Stimulated activated CD4-positive, alpha-beta T cell treated with anti-CD3 and anti-CD28 coated beads, Interleukin-1b, Interleukin-23, amount 100 ng/mL, for 48 hours (primary cell): ENCODE measurements at regions not wholly inside any gene's neighbourhood (a gene's known extent, or its start where the extent isn't known, plus 50 kb on each side); places are given as distances from the start of the nearest gene placed in this dataset.
"Not testable (repeated sequence)": the region's sequence is repeated elsewhere in the genome, so short reads cannot be mapped to it uniquely, and the experiment has no call there.

Experiments used
- DNase-seq: peaks from one replicate; pipeline ENCODE4 v3.0.0-alpha.2; 2020

DNA sequence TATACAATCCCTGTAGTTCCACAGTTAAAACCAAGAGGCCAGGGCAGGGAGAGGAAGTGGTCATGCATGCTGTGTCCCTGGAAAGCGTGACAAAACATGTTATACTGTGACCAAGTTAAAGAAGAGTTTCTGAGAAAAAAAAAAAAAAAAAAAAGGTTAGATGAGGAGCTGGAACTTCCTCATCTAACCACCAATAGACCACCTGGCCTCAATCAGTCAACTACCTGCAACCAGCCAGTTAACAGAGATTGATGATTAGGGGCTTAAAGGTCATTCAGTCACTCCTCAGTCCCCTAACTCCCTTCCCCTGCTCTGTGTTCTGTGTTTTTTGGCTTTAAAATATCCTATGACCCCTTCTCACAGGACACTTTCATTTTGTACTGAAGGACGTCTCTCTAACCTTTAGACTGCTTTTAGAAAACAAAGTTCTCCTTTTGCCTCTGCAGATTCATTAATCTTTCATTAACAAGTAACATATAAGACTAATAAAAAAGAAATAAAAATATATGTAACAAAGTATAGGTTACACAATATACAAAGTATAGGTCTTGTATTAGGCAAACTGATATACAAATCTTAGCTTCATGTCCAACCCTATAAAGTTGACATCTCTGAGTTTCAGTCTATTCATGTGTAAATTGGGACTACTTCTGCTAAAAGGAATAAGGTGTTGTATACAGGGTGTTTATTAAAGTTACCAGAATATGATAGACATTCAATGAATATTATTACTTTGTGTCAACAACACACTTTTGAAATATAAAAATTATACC lies 179.1 kb upstream of the NDST4 start:
- no peak for DNase-seq

DNA sequence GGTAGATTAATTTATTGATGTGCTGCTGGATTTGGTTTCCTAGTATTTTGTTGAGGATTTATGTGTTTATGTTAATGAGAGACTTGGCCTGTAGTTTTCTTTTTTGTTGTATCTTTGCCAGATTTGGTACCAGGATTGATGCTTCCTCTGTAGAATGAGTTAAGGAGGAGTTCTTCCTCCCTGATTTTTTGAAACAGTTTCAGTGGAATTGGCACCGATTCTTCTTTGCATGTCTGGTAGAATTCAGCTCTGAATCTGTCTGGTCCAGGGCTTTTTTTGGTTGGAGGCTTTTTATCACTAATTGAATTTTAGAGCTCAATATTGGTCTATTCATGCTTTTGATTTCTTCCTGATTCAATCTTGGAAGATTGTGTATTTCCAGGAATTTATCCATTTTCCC lies 174.0 kb upstream of the NDST4 start:
- DNase-seq: no peak

DNA sequence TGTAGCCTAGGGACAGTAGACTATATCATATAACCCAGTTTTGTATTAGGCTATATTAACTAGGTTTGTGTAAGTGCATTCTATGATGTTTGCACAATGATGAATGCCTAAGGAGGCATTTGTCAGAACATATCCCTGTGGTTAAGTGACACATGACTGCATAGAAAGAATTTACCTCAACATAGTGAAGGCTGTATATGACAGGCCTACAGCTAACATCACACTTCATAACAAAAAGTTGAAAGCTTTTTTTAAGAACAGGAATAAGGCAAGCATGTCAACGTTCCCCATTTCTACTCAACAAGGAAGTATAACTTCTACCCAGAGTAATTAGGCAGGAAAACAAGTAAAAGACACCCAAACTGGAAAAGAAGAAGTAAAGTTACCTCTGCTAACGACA lies 165.9 kb upstream of the NDST4 start:
- DNase-seq: no peak

DNA sequence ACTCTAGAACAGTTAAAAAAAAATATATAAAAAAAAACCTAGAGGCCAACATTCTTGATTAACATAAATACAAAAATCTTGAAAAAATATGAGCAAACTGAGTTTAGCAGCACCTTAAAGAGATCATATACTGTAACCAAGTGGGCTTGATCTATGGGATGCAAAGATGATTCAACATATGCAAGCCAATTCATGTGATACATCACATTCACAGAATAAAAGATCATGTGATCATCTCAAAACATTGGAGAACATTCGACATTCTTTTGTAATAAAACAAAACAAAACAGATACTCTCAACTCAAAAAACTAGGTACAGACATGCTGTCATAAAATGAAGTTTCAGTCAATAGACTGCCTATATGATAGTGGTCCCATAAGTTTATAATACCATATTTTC lies 165.4 kb upstream of the NDST4 start:
- DNase-seq: no peak

DNA sequence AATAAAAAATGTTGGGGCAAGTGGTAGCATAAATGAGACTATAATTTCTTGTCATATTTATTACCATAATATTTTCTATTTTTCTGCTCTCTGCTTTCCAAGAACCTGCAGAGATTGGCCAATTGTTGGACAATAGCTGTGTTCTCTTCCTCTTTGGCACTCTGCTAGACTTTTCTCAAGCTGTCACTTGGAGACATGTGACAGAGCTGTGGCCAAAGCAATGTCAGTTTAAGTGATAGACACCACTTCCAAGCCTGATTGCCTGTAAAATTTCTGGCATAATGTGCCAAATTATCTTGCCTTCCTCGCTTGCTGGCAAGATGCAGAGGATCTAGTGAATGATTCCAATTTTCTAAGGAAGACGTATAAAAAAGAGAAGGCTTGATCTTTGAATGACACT lies 162.2 kb upstream of the NDST4 start:
- DNase-seq: no peak

DNA sequence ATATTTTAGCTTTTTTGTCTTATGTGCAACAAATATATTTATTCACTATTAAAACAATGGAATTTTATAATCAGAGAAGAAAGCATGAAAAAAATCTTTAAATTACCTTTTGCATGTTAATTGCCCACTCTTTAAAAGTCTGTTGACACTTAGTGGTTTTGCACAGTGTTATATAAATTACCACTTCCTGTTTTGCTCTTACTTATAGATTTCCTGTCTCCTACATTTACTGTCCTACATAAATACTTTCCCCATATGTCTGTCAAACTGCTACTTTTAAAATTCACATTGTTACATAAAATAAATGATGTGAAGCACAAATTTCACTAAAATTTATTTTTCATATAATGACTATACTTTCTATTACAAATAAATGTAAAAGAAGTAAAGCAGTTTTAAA lies 161.1 kb upstream of the NDST4 start:
- no peak for DNase-seq

DNA sequence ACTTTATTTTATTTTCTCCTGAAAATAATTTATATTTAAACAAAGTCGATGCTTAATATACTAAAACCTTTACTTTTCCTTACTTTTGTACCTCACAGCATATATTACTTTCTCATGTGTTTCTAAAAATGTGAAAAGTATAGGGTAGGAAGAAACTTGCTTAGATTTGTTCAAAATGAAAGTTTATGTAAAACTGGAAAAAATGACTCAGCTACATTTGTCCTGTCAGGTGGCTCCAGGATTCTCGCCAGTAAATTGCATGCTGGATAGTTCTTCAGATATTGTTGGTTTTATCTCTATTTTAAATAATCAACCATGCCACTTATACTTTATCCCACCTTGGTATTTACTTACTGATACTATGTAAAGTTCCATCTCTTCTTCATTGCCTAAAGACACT lies 159.2 kb upstream of the NDST4 start:
- DNase-seq: no peak

DNA sequence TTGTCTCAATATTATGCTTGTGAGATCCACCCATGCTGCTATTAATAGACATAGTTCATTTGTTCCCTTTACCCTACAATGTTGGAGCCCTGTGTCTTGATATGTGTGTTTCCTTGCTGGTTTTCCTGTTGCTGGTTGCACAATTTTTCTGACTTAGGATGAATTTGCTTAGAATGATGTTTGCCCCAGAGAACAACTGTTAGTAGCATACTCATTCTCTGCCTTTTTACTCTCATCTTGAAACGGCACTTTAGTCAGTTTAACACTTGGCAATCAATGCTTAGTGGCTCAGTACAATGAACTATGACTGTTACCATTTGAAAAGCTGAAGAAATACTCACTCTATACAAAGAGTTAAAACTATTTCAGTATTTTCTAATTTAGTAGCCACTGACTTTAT lies 158.8 kb upstream of the NDST4 start:
- DNase-seq: no peak

DNA sequence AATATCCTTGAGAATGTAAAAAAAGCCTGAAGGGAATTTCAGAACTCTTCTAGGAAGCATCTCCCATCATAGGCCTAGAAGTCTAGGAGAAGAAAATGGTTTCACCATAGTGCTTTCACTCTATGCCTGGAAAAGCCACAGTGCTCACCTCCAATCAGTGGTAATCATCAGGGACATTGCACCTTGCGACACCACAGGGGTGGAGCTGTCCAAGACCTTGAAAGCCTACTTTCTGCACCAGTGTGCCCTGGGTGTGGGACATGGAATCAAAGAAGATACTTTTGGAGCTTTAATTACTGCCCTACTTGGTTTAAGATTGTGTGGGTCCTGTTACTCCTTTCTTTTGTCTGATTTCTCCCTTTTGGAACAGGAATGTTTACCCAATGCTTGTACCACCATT lies 146.8 kb upstream of the NDST4 start:
- no peak for DNase-seq

DNA sequence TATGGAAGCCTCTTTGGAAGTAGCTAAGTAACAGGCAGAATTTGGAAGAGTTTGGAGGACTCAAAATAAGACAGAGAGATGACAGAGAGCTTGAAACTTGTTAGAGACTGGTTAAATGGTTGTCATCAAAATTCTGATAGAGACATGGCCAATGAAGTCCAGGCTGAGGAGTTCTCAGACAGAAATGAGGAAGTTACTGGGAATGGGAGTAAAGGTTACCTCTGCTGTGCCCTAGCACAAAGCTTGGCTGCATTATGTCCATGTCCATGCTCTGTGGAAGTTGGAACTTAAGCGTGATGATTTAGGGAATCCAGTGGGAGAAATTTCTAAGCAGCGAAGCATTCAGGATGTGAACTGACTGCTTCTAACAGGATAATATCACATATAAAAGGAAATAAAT lies 146.2 kb upstream of the NDST4 start:
- no peak for DNase-seq

DNA sequence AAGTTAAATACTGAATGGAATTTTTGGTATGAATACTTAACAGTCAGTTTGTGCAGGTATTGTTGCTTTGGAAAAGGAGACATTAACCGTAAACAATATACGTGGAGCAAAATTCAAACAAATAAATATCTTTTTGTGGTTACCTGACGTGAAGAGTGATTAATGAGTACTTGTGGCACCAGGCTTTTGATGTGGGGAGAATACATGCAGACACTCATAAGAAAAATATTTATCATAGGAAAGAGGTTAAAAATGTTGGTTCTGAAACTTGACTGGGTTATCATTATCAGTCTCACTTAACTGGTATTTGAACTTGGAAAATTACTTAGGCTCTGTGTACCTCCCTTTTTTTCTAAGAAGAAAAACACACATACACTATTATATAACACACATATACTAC lies 136.4 kb upstream of the NDST4 start:
- DNase-seq: no peak

DNA sequence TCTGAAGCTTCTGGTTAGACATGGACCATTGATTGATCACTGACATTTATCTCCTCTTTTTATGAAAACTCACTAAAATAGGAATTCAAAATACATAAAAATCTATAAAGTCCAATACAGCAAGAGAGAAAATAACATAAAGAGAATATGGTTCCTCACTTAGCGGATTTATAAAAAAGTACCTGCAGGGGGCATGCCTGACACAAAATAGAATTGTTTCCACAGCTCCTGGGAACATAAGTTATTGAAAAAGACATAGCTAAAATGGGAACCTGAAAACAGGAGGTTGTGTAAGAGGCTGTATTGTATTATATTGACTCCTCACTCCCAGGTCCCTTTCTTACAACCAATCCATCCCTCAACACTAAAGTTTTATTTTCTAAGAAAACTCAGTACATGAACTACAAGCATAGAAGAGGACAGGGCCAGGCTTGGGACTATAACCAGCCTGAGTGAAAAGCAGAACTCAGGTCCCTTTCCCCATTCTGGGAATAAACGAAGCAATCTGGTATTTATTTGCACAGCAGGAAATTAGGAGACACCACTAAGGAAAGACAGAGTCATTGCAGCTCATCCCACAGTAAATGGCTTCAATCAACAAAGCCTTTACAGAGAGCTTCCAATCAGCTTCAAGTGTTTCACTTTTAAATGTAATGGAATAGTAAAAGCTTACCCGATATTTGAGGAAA lies 121.1 kb upstream of the NDST4 start:
- no peak for DNase-seq

DNA sequence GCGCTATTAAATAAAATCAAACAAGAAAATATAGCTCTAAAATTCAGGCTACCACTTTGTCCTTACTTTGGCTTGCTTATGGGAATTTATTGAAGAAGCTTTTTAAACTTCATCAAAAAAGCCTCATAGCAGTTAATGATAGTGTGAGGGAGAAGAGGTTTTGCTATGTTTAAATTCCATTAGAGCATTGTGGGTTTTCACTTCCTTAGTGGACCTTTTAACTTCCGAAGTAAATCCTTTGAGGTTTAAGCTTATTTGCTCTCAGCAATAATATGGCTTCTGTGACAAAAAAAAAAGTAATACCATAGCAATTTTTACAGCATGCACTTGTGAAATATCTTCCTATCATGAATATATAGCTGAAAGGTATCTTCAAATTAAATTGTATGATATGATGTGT lies 120.2 kb upstream of the NDST4 start:
- DNase-seq: no peak

DNA sequence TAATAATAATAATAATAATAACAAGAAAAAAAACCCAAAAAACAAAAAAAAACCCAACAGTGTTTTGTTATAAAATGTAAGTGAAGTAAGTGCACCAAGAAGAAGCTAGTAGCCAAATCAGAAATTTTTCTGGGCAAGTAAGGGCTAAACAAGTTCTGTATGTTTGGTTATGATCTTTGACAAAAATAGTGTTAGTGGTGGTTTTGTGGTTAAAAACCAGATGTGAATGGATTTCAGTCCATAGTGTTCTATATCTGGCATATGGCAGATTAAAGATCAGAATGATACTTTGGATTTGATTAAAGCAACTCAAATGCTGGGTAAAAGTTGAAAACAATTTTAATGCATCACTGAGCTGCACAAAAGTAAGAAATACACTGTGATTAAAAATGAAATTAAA lies 116.5 kb upstream of the NDST4 start:
- no peak for DNase-seq

DNA sequence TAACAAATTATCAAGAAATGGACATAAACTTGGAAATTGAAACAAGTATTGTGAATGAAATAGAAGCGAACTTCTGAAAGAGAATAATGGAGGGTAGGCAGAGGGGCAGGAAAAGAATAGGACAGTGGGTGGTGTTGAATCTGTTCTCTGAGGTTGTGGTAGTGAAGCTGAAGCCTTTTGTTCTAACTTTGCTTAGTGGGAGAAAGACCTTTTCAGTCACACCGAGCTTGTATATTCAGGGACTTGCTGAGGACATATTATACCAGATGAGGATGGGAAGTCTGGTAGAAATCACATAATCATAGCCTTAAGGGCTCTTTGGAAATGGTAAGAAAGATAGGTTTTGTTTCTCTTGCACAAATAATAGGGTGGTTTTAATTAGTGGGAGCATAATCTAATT lies 115.4 kb upstream of the NDST4 start:
- no peak for DNase-seq

DNA sequence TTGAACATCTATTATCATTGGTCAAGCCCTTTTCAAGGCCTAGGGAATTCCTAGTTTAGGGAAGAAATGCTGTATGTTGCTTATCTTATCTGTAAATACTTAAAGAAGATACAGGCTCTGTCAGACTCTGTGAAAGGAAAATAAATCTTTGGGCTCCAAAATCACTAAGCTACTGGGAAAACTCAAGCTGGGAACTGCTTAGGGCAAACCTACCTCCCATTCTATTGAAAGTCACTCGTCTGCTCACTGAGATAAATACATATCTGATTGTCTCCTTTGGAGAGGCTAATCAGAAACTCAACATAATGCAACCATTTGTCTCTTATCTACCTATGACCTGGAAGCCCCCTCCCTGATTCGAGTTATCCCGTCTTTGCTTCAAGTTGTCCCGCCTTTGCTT lies 108.6 kb upstream of the NDST4 start:
- no peak for DNase-seq

DNA sequence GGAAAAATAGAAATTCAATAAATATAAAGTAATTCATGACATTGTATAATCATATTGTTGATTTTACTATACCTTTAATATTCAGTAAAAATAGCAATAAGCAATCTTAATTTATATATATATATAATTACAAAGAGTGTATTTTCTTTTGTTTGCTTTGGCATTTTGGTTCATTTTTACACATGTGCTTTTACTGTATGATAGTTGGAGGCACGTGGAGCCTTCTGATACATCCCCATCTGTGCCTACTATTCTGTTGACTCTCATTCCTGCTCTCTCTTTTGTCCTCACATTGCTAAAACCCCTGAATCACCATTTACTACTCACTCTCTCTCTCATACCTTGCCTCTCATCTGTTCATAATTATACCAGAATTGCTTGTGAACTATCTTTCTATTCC lies 106.4 kb upstream of the NDST4 start:
- DNase-seq: no peak

DNA sequence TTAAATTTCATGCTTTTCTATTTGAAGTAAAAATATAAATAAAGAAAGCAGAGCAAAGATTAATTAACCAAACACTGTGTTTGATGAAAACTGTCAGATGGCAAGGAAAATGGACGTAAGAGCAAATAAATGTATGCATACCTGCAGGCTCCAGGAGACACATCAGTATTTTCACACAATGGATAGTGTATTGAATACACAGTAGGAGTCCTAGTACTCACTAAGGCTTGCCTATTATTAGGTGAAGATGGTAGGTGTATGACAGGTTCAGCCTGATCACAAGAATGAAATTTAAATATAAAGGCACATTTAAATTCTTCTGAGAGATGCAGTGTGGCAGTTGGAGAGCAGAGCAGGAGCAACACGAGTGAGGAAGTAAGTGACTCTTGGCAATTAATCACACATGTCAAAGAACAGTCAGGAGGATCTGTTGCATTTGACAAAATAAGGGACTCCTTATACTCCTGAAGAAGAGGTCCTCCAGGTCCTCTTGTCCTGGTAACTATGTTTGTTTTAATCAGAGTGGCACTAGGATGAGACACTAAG lies 106.0 kb upstream of the NDST4 start:
- no peak for DNase-seq

DNA sequence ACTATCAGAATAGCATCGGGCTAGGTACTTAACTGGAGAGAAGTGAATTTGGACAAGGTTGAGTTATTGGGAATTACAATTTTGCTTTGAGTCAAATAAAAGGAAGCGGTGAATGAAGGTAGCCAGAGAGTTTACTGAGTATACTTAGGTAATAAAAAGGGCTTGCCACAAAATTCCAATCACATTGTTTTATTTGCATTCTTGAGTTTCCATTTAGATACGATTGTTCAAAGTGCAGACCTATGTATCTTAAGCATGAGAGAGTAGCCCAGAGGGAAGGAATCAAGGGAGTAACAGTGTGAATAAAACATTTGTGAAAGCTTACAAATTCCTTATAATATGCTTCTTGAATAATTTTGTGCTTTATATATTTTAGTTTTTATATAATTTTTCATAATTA lies 102.5 kb upstream of the NDST4 start:
- no peak for DNase-seq

DNA sequence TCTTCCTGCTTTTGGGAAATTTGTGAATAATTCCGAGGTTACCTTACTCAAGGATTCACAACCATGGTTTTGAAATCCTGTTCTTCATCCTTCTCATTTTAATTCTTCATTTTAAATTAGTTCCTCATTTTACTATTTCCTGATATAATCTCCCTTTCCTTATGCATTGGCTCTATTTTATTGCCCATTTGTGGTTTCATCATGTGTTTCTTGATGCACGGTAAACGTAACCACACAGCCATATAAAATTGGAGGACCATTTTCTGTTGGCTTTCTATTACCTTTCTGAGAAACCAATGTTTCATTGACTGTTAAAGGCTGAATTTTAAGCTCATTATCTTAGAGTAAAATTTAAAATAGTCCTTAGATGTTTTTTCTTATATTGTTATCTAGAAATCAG lies 100.3 kb upstream of the NDST4 start:
- DNase-seq: no peak

DNA sequence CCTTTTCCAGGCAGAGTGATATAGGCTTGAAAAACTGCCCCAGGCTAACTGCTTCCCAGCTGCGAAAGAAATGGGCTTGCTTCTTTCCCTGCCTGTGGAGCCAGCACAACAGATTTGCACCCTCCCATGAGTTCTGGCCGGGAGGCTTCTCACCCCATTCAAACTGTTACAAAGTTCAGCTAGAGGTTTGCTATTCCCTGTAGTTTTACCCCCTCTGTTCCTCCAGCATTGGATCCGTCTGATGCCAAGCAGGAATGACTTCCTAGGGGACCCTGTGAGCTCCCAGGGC lies 87.6 kb upstream of the NDST4 start:
- no peak for DNase-seq

DNA sequence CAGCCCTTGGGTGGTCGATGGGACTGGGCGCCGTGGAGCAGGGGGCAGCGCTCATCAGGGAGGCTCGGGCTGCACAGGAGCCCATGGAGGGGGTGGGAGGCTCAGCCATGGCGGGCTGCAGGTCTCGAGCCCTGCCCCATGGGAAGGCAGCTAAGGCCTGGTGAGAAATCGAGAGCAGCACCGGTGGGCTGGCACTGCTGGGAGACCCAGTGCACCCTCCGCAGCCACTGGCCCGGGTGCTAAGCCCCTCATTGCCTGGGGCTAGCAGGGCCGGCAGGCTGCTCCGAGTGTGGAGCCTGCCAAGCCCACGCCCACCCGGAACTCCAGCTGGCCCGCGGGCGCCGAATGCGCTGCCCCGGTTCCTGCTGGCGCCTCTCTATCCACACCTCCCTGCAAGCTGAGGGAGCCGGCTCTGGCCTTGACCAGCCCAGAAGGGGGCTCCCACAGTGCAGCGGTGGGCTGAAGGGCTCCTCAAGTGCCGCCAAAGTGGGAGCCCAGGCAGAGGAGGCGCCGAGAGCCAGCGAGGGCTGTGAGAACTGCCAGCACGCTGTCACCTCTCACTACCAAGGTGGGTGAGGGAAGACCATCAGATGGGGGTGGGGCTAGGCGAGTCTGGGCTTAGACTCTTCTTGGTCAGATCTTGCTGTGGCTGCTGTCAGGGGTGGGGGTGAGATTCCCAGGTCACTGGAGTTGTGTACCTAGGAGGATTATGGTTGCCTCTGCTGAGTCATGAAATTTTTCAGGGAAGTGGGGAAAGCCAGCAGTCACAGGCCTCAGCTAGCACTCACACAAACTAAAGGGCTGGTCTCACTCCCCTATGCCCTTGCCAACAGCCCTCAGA lies 87.0 kb upstream of the NDST4 start:
- DNase-seq: not testable (repeated sequence)

DNA sequence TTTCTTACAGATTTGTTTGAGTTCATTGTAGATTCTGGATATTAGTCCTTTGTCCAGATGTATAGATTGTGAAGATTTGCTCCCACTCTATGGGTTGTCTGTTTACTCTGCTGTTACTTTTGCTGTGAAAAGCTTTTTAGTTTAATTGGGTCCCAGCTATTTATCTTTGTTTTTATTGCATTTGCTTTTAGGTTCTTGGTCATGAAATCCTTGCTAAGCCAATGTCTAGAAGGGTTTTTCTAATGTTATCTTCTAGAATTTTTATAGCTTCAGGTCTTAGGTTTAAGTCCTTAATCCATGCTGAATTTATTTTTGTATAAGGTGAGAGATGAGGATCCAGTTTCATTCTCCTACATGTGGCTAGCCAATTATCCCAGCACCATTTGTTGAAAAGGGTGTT lies 81.2 kb upstream of the NDST4 start:
- not testable (repeated sequence) for DNase-seq

DNA sequence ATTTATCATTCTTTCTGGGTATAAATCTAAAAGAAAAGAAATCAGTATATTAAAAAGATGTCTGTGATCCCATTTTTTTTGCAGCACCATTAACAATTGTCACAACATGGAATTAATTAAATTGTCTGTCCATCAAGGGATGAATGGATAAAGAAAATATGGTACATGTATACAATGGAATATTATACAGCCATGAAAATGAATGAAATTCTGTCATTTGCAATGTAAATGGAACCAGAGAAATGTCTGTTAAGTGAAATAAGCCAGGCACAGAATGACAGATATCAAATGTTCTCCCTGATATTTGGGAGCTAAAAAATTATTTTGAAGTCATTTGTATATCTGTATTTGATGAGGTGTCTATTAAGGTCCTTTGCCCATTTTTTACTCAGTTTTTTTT lies 77.1 kb upstream of the NDST4 start:
- no peak for DNase-seq
